ENCODE measurements at regions not wholly inside any gene's neighbourhood (a gene's known extent, or its start where the extent isn't known, plus 50 kb on each side); places are given as distances from the start of the nearest gene placed in this dataset.

DNA sequence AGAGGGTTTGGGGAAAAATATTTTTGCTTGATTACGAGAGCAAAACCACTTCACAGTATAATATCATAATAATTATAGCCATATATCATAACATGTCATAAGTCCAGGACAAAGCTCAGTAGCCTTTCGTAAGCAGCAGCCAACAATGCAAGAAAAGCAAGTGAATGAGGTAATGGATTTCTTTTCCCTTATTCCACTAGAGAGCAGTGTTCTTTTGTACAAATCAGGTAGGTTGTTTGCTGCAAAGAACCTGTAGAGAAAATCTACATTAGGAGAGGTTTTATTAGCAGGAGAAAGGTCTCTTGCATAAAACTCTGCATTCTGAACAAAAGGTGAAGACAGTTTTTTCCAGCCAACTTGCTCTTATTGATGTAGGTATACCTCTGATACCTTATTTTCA, 1033.4 kb downstream of the TLE4 start:
- DNase-seq: peak; percentile 47

DNA sequence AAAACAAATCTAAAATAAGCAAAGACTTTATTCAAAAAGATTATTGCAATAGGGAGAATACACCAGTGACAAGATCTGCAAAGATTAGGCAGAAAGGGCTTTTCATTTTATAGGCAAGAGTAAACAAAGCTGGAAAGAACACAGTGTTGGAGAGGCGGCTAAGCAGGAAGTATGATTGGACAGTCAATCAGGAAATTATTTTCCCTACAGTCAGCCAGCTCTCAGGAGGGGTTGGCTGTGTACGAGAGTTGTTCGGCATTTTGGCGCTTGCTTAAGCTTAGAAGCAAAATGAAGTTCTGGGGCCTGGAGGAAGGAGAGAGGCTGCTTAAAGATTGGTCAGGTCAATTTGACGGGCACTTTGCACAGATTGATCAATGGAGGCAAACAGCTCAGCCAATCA, 1030.5 kb downstream of the TLE4 start:
- no peak for DNase-seq

DNA sequence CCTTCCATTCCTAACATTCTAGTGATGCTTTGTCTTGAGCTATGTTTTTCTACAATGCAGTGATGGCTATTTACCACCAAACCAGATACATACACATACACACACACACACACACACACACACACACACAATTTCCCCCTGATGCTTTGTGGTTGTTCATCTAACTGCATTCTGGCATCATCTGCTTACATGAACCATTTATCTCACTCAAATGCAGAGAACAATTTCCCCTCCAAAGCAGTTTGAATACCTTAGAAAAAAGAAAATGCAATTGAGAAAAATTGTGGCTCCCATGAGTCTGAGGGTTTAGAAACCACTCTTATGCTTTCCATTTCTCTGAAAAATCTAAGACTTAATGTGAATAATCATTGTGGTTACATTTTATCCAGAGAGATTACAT, 1024.8 kb downstream of the TLE4 start:
- DNase-seq: no peak

- DNase-seq: no peak
Measured at GRCh38 chr9:80595192-80595591, 1023.4 kb downstream of the TLE4 start.

- no peak for DNase-seq
Measured at GRCh38 chr9:80592413-80592812, 1020.6 kb downstream of the TLE4 start.

- no peak for DNase-seq
Measured at GRCh38 chr9:80586786-80587330, 1015.1 kb downstream of the TLE4 start.

DNA sequence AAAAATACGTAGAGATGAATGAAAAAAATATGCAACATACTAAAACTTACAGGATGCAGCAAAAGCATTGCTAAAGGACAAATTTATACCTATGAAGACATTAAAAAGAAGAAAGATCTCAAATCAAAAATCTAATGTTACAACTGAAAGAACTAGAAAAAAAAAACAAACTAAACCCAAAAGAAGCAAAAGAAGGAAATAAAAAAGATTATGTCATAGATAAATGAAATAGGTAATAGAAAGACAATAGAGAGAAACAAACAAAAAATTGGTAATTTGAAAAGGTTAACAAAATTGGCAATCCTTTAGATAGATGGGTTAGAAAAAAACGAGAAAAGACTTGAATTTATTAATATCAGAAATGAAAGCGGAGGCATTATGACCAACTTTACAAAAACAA, 1000.2 kb downstream of the TLE4 start:
- DNase-seq: no peak

GRCh38 chr9:80569236-80569635, 997.5 kb downstream of the TLE4 start:
- no peak for DNase-seq

DNA sequence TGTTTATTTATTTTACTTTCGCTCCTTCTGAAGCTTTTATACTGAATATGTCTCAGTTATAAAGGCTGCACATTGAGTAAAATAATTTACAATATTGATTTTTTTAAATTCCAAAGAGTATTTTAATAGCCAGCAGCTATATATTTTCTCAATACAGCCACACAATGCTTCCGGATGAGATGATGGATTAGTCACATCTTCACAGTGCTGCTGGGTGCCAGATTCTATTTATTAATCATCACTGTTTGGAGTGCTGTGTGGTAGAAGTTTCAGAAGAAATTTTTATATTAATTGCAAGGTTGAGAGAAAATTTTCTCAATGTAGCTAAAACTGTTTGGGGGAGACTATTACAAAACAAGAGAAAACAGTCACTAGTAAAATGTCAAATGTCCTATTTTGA, 989.8 kb downstream of the TLE4 start:
- DNase-seq: peak; percentile 14

DNA sequence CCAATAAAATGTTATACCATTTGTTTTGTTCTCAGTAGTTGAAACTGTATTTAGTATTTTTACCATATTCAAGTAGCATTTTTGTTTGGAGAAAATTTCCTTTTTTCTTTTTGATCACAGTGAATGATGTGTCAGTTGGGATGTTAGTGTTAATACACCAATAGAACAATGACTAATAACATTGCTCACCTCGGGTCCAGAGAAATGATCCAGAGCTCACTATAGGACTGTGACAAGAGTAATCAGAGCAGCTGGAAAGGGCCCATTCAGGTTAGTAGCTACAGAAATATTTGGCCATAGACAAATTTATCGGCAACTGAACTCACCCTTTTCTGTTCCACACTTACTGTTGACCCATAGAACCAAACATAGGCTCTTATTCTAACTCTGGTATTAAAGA, 989.2 kb downstream of the TLE4 start:
- no peak for DNase-seq

- no peak for DNase-seq
Measured at GRCh38 chr9:80557256-80557655, 985.5 kb downstream of the TLE4 start.

DNA sequence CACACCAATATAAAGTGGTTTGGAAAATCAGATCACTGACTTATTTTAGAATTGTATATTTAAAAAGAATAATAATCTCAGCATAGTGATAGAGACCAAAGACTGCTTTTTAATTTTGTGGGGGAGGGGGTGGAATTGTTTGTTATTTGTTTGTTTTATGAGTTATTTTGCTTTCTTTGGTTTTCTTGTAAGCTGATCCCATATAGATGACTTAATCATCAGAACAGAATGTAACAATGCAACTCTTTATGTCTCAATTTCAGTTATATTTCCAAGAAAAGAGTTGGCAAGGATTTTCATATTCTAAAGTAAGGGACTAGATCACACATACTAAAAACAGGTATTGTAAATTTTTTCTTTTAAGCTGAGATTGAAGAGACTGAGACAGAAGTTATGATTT, 984.9 kb downstream of the TLE4 start:
- DNase-seq: no peak

DNA sequence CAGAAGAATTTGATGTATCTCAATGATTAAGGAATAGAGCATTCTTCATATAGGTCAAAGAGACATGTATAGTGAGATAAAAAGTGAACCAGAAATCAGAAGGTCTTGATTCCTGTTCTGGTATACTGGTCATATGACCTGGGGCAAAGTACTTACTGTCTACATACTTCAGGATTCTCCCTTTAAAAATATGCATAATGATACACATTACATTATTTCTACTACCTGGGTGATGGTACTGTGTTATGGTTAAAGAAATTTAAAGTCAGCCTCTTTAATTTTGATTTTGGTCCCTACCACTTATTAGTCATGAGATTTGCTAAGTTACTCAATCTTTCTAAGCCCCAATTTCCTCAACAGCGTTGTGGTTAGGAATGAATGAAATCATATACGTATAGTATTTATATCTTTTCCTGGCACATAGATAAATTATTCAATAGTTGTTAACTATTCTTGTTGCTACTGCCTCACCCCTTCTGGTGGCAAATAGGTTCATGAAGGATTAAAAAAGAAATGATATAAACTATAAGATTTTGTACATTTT, 984.1 kb downstream of the TLE4 start:
- DNase-seq: no peak

DNA sequence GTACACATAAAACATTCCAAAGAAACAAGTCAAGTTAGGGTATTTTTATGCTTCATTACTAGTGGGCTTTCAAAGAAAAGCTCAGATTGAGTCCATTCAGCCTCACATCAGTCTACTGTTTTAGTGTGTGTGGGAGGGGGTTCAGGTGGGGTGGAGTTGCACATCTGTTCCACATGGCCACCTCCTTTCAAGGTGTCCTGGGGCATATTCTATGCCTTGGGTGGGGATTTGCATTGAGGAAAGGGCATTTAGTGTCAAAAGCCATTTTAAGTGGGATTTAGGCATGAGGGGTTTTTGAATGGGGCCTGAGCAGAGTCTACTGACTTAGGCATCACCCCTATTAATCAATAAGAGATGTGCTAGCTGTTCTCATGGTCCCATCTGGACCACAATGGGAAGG, 983.1 kb downstream of the TLE4 start:
- DNase-seq: no peak

GRCh38 chr9:80554301-80554700, 982.5 kb downstream of the TLE4 start:
- no peak for DNase-seq

- DNase-seq: no peak
Measured at GRCh38 chr9:80552931-80553330, 981.2 kb downstream of the TLE4 start.

GRCh38 chr9:80550181-80550580, 978.4 kb downstream of the TLE4 start:
- no peak for DNase-seq

DNA sequence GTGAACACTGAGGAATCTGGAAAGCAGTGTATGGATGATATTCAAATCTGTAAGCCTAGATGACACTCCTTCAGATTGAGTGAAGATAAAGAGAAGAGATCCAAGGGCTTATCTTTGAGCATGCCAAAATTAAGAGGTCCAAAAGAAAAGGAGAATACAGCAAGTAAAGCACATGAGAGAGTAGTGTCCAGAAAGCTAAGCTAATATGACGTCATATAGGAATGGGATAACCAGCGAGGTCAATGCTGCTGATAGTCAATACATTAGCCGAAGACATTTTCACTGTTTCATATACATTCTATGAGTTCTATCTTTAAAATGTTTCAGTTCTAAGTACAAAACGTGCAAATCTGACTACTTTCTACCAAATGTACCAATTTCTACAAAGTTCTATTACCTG, 975.8 kb downstream of the TLE4 start:
- DNase-seq: no peak

DNA sequence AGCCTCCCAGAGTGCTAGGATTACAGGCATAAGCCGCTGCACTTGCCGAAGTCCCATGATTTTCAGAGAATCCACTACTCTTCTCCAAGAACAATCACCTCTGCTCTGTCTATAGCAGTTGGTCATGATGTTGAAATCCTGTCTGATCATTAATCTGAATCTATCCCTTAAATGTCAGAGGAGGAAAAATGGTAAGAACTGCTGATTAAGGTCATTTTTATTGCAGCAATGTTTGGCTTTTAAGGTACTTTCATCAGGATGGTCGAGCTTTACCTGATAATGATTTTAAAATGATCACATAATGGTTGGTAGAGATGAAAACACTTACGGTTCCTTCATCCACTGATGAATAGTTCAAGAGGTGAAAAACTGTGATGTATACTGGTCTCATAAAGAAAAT, 968.6 kb downstream of the TLE4 start:
- DNase-seq: no peak

DNA sequence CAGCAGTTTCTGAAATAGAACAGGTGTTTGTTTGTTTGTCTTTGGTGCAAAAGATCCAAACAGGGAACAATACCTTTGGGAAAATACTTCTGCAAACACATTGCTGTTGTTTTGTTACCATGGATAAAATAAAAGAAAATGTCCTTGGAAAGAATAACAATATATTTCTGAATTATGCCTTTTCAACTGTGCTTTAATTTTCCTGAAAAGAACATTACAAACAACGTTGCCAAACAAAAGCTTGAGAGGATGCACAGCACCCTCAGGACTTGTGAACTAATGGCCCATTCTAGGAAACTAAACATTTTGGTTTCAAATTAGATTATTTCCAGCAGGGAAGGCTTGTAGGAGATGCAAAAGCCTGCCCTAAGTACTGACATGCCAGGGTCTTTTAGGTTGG, 967.2 kb downstream of the TLE4 start:
- DNase-seq: no peak

- DNase-seq: peak; percentile 60
Measured at GRCh38 chr9:80522465-80522864, 950.7 kb downstream of the TLE4 start.

DNA sequence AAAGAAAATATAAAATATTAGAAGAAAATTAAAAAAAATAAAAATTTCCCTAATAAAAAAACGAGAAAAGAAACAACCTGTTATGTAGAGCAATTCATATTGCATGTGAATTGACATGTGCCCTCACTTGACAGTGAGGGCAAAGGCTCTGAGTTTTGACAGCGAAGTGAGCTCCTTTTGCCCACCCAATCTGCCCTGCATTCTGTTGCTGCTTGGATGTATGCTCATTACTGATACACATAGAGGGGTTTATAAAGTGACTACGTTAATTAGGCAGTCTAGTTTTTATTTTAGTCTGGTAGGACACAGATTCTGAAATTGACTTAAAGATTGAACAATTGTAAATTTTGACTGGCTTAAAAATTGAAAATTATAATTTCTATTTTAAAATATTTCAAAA, 949.4 kb downstream of the TLE4 start:
- DNase-seq: no peak

GRCh38 chr9:80520231-80520630, 948.5 kb downstream of the TLE4 start:
- no peak for DNase-seq

- no peak for DNase-seq
Measured at GRCh38 chr9:80518441-80518840, 946.7 kb downstream of the TLE4 start.

GRCh38 chr9:80516679-80517078, 944.9 kb downstream of the TLE4 start:
- no peak for DNase-seq

All from fibroblast of skin of back (primary cell).